ENCODE measurements at regions not wholly inside any gene's neighbourhood (a gene's known extent, or its start where the extent isn't known, plus 50 kb on each side); places are given as distances from the start of the nearest gene placed in this dataset.

DNA sequence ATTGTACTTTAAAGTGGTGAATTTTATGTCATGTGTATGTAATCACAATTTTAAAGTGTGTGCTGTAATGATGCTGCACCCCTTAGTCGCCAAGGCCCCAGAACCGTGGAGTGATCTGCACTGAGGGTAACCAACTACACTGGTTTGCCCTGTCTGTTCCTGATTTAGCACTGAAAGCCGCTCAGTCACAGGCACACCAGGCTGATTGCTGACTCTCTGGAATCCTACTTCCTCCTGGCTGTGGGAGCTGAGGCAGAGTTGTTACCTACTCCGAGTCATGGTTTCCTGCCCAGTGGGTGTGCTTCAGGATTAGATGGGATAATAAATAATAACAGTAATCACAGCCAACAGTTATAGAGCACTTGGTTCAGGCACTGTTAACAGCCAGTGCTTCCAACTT is 645.4 kb downstream of the BCOR start:
- DNase-seq = no peak

DNA sequence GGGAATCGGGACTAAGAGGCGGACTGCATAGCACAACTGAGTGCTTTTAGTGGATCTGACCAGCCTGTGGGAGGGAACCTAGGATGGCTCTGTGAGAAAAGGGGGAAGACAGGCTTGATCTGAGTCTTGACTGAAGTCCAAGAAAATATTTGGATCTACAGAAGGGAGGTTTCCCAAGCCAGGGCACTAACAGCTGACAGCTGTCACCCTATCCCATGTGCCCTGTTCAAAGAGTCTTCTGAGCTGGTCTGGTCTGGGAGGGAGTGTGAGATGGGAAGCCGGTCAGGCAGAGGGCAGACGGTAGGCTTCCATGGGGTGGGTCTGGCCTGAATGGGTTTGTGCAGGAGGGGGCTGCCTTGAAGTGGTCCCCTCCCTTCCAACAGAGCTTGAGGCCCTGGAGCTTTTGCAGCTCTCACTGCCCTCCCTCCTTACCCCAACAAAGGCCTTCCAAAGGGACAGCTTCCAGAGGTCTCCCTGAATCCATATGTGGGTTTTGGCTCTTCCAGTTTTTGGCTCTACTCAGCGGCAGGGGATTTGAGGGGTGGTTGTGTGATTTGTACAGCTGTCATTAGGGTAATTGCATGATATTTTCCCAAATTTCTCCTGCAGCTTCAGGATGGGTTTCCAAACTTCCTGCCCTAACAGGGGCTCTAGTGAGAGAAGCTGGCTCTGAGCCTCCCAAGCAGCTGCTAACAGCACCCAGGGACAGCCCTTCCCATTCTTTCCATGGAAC is 643.7 kb downstream of the BCOR start:
- no peak for DNase-seq

DNA sequence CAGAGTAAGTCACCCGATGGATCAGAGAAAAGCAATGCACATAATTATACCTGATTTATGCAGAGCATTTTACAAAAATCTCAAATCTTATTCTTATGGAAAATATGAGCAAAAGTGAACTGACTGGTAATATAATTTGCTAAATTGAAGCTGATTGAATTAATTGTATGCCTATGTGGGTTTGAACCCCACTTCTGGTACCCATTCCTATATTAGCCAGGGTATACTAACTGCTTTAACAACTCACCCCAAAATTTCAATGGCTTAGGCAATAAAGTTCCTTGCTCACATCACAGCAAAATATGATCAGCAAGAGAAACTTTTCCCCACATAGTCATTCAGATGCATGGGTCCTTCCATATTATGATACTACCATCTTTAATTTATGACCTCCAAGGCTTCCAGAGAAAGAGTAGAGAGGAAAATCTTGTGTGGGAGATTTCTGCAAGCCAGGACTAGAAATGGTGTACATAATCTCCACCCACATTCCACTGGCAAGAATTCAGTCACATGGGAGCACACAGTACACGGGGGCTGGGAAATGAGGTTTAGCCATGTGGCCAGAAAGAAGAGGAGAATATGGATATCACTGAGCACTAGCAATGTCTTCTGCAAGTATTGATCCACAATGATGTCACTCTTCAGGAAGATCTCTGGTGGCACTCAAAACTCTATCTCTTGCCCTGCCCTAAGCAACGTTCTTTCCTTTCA is 640.7 kb downstream of the BCOR start:
- no peak for DNase-seq

DNA sequence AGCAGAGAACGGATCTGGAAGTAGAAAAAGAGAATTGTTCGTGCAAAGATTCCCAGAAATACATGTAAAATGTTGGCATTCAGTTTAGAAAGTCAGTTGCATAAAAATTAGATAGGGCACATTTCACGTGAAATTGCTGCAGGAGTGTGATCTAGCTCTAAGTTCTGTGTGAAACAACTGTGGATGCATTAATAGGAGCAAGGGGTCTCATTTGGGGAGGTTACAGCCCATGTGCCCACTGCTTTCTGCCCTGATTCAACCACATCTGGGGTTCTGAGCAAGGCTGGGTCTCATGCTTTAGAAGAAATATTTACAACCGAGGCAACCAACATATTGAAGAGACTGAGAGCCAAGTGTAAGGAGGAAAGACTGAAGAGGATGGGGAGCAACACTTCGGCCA is 639.0 kb downstream of the BCOR start:
- DNase-seq = no peak

DNA sequence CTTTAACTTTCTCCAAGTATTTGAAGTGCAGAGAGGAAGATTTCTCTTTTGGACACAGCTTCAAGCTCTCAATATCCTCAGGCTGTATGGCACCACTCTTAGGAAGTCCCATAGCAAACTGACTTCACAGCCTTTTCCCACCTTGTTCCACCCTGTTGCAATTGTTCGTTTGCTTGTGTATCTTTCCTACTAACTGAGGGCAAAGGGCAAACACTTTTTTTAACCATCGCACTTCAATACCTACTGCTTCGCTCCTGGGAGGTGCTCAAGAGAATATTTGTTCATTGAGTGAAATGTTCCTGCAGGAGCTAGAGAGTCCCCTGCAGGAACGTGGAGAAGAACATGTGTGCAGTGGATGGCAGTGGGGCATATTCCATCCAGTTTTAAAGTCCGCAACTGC is 638.6 kb downstream of the BCOR start:
- DNase-seq = no peak

DNA sequence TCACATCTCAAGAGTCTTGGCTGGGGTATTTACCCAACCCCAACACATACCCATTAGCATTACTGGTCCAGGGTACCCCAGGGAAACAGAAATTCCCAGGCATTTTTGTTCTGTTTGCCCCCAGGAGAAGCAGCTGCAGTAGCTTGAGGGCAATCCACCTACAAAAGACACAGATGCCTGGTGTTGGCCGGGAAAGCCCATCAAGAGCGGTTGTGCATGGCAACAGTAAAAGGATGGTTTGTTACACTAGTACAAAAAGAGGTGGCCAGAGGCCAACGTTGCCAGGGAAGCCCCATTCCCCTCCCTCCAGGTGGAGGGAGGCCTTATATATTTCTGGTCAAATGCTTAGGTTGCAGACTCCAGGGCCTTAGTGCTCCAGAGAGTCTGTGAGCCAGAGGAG is 637.8 kb downstream of the BCOR start:
- DNase-seq = no peak

DNA sequence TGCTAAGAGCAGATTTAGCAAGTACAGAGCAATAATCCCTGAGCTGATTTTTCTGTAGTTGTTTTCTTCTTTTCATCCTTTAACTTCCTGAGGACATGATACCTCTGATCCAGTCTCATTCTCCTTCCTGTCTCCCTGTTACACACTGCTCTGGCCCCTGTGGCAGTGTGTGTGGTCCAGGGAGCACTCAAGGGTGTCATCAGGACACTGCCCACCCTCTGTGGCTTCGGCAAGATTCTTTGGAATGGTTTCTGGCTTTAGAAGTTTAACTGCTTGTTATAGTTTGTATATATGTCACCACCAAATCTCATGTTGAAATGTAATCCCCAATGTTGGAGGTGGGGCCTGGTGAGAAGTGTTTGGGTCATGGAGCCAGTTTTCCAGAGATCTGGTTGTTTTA is 637.3 kb downstream of the BCOR start:
- DNase-seq = no peak

DNA sequence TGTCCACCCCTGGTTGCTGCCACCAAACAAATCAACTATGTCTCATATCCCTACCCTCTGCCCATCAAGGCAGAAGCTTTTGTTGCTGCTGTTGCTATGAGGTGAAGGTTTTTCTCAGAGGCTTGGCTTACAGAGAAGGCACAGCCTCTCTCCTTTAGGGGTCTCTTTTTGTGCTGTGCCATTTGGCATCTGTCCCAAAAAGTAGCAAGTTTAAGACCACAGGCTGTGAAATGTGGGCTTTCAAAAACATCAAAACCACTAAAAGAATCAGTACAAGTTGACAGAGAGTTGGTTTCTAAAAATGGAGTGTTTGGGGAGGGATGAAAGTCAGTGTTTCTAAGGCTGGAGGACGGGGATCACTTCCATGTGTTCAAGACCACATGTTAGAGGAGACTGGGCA is 634.9 kb downstream of the BCOR start:
- no peak for DNase-seq

DNA sequence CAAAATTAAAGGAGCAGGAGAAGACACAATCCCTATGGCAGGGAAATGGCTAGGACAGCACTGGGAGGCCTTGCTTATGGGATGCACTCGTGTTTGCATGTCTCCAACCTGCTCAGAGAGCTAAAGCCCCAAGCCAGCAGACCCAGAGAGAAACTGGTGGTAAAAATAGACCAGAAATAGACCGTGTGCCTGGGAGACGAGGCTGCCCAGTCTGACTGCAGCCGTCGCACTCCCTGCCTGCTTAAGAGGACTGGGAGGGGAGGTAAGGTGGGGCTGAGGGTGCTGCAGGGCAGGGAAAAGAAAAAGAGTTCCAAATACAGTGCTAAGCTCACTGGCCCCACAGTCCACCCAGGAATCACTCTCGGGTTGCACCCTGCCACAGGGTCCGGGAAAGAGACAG is 633.5 kb downstream of the BCOR start:
- DNase-seq = no peak

DNA sequence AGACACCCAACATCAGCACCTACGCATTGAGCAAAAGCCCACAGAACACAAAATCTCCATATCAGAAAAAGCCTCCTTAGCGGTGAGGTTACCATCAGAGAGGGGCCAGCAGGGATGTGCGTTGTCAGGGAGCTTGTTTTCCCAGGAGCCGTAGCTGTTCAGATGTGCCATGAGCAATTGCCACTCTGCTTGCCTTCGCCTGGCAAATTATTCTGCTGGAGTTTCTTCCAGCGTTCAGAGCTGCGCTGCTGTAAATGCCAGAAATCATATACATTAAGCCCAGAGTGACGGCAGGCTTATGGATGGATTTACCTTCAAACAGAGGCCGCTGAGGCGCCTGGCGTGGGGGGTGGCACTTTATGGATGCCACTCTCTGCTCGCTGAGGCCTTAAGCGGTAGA is 632.3 kb downstream of the BCOR start:
- DNase-seq = no peak

DNA sequence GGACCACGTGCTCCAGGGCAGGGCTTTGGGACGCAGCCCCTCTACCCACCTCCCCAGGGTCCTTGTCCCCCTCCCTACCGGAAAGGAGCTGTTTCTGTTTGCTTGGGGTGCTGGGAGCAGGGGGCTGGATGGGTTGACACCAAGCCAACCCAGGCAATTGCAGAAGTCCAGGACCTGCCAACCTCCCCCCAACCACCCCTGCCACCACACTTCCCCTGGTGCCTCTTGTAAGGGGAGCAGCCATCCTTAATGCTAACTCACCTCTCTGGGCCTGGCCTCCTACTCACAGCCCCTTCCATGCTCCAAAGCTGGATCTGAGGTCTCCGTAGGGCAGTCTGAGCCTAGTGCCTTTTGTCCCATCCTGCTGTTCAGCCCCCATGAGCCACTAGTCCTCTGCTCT is 631.9 kb downstream of the BCOR start:
- no peak for DNase-seq

DNA sequence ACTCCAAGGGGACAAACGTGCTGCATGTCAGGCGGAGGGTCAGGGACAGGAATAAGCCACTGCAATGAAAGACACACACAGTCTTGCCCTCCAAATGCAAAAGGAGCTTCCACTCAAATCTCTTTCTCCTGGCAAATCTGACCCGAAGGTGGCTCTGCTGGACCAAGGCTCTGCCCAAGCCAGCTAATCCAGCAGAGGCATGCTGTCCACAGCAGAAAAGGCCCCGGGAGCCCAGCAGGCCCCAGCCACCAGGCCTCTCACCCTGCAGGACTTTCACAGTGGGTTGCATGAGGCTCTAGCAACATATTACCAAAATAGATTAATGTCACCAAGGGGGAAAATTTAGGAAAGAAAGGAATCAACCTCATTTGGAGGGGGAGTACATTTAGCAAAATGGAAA is 628.6 kb downstream of the BCOR start:
- DNase-seq = no peak

DNA sequence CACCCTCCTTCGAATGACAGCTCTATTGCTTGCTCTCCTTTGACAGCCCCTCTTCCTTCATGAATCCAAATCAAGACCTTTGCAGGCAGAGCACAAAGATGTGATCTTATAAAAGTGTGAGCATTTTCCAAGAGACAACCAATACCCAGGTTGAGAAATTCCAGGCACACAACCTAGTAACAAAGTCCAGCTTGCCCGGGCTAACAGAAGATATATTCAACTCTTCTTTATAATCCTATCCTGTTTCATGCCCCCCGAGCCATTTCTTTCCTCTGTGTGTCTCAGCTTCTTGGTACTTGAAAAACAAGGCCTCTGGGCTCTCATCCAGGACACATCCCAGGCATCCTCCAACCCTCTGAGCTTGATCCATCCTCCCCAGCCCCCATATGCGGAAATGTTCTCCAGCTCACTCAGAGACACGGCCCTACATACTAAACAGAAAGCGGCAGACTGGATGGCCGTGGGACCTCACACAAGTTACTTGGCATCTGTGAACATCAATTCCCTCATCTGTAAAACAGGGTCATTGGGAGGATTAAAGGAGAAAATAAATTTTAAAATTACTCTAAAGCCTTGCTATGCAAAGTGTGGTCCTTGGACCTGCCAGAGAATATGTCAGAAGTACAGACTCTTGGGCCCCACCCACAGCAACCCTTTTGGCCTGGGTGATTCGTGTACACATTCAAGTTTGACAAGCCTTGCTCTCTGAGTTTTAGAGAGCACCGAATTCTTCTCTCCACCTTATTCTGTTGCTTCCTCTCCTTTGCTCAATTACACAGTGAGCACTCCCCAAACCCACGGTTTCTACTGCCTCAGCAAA is 627.0 kb downstream of the BCOR start:
- no peak for DNase-seq

DNA sequence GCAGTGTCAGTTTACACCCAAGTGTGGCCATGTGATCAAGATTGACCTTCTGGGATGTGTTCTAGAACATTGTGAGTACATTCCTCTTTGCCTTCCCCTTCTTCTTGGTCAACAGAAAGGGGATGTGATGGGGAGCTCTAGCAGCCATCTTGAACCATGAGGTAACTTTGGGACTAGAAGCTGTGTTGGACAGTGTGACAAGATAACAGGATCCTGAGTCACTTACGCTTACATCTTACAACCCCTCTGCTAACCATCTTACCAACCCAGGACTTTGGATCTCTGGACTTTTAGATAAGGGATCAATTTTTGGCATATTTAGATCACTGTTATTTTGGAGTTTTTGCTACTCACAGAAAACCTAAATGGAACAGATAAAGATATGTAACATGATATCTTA is 625.6 kb downstream of the BCOR start:
- DNase-seq = no peak

DNA sequence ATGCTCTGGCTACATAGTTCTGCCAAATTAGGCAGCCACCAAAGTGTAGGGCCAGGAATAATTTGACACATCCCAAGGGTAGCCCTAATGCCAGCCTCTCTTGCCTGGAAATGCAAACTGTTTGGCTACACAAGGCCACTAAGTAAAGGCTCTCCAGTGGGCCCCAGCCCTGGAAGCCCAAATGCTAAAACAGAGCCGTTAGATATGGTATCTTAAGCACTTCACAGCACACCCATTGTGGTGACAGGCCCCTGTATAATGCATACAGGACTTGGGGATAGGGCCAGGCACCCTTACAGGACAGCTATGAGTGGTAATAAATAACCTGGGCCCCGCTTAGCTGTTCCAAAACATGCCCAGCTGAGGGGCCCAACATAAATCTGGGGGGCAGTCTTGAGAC is 623.9 kb downstream of the BCOR start:
- no peak for DNase-seq

DNA sequence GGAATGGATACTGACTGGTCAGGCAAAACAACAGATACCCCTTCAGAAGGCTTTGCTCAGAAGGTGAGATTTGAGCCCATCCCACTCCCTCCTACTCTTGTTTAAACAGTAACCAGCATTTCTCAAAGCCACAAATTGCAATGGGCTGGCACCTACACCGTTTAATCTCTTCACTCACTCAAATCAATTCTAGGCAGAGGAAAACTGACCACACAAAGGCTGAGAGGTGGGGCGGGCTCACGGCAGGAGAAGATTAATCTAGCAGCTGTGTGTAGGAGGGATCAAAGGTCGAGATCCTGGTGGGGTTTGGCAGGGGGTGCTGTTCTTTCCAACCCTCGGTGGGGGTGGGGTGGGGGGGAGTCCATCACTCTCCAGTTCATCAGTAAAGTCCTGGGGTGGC is 622.4 kb downstream of the BCOR start:
- no peak for DNase-seq

DNA sequence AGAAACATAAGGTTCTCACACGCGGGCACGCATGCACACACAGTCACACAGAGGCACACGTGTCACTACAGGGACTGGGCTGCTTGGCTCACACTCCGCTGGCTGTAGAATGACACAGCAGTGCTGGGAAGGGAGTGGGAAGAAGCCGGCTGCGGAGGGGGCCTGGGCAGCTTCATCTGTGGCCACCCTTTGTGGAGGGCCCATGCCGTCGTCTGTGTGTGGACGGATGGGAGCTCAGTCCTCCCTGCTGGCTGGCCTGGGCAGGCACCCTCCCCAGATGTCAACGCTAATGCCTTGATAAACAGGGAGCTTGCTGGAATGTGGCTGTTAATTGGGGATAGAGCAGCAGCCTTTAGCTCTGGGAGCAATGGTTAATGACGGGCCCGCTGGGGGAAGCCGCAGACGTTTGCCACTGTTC is 621.1 kb downstream of the BCOR start:
- DNase-seq = no peak

DNA sequence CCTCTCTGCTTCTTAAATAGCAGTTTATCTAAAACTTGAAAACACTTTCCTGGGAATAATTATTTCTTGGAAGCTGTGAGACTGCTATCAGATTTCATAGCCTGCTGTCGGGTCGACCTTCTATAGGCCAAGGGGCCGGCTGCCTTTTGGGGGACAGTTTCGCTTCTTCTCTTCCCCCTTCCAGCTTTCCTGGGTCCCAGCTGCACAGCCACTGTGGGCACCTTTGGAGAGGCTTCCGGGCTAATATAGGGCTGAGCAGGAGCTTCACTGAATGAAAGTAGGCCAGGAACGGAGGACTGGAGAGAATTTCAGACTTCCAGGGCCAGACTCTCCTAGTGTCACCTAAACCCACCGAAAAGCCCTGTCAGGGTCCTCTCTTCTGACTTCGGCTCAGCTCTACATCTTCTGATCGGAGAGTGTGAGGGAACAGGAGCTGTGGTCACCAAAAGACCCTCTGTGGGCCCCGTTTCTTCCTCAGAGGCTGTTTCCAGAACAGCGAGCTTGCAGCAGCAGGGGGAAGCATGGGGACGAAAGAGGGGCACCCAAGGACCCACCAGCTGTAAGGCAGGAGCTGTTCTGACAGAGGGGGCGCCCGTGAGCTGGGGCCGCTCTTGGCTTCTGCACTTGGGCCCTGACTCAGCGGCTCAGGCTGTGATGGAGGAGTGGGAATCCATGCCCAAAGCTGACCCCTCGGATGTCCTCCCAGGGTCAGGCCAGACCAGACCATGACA is 620.6 kb downstream of the BCOR start:
- no peak for DNase-seq

DNA sequence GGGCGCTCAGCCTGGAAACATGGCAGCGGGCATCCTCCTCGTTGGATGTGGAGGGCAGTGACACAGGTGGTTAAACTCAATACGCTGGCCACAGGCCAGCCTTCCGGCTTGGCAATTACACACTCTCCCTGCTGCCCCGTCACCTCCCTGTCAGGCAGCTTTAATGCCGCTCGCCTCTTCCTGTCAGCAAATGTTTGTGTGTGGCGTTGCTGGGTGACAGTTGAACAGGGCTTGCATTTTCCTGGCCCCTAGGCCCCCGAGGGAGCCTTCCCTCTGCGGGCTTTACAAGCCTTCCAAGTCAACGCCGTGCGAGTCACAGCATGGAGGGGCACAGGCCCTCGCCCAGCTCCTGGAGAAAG is 620.0 kb downstream of the BCOR start:
- no peak for DNase-seq

DNA sequence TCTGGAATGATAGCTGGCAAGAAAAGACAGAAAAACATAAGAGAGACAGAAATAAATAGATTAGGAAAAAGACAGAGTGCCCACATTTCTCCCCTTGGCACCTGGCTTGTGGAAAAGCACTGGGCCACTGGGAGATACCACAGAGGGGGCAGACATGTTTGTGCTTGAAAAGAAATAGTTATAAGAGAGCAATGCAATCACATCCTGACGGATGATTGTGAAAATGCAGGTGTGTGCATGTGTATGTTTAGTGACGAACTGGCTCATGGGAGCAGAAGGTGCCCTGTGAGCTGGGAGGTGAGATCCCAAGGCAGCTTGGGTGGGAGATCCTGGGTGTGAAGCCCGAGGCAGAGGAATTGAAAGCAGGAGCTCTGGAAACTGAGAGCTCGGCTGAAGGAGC is 617.9 kb downstream of the BCOR start:
- no peak for DNase-seq

DNA sequence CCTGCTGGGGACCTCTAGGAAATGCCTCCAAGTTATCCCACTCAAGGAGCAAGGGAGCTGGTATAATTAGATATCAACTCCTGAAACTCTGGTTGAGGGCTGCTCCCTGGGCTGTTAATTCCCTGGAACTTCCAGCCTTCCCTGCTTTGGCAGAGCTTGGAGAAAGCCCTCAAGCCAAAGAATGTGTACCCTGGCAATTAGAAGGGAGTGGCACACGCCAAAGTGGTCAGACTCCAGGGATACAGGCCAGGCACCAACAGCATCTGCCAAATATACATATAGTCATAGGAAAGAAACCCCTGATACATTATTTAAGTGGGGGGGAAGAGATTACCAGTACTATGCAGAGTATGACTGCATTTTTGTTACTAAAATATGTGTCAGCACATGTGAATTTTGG is 616.8 kb downstream of the BCOR start:
- DNase-seq = no peak

DNA sequence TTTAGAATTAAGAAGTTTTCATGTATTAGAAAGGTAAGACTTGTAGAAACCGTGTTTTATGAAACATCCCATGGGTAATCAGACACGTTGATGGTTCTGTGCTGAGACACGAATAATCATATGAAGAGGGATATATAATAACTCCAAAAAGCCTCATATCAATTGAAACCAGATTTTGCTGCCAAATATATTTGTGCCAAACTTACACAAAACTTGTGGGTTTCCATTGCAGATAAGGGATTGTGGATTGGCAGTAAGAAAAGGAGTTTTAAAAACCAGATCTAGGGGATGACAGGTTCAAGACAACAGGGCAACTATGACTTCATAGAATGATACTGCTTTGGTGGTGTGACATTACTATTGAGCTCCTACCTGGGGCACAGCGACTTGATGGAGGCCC is 616.1 kb downstream of the BCOR start:
- DNase-seq = no peak

Data from NCI-H526 (cell line).